Gastroesophageal sphincter (tissue), 3 donors: ENCODE measurements at regions not wholly inside any gene's neighbourhood (a gene's known extent, or its start where the extent isn't known, plus 50 kb on each side); places are given as distances from the start of the nearest gene placed in this dataset.

ENCODE experiments used
- CTCF ChIP-seq, 4 experiments: fragments of 200-600 bp in 2 of 4; fragments of 450-650 bp in 2 of 4; sonication (generic) in 1 of 4; IDR thresholded peaks; one replicate each; pipeline ENCODE4 v1.5.1; 2017 to 2019; ENCODE audit warnings: antibody characterized with exemption in 4 of 4, mild to moderate bottlenecking in 2 of 4, moderate library complexity in 2 of 4
- POLR2A ChIP-seq, 2 donors: fragments of 450-650 bp; IDR thresholded peaks; one replicate each; pipeline ENCODE4 v1.6.1; 2017; ENCODE audit warnings: antibody characterized with exemption in 2 of 2, mild to moderate bottlenecking in 2 of 2, moderate library complexity in 1 of 2

GRCh38 chr9:71581101-71581500 is 187.2 kb downstream of the CEMIP2 start:
- TF ChIP-seq POLR2A (IDR thresholded peaks at IDR 0.05), result no peak
- TF ChIP-seq CTCF (IDR thresholded peaks at IDR 0.05), result no peak
